Muscle of back (tissue), 3 donors: ENCODE measurements at regions not wholly inside any gene's neighbourhood (a gene's known extent, or its start where the extent isn't known, plus 50 kb on each side); places are given as distances from the start of the nearest gene placed in this dataset.
"Not testable (repeated sequence)": the region's sequence is repeated elsewhere in the genome, so short reads cannot be mapped to it uniquely, and the experiment has no call there.

Experiments
- DNase-seq, 3 donors: peaks; one replicate each; pipeline versions ENCODE4 v3.0.0 to v3.0.0-alpha.2; 2013

- DNase-seq, result no peak
Measured at GRCh38 chr4:123671636-123672404, 275.2 kb downstream of the SPRY1 start.

GRCh38 chr4:123672987-123673386 lies 276.4 kb downstream of the SPRY1 start:
- peak in 1 of 3 donors; percentile 30 for DNase-seq

- no peak for DNase-seq
Measured at GRCh38 chr4:123673971-123674370, 277.4 kb downstream of the SPRY1 start.

- peak; percentile 42 to 68 (median 46) for DNase-seq
Measured at GRCh38 chr4:123674762-123675465, 278.3 kb downstream of the SPRY1 start.

- peak; percentile 27 to 77 (median 58) for DNase-seq
Measured at GRCh38 chr4:123675567-123675966, 279.0 kb downstream of the SPRY1 start.

GRCh38 chr4:123676071-123676889 lies 279.7 kb downstream of the SPRY1 start:
- DNase-seq, result peak in 2 of 3 donors; percentile 54 to 73

DNA sequence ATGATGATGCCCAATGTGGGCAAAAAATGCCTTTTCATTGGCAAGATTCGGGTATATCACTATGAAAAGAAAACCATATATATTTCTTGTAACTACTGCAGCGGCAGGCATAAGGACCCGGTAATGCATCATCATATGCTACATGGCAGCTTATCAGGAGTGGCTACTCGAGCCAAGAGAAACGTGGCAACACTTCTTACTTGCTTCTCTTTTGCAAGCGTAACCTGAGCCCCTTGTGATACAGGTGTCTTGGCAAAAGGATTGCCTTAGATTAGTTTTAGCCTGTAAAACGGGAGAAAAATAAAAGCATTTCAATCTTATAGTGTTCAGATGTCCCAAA lies 280.3 kb downstream of the SPRY1 start:
- DNase-seq, result peak; percentile 45 to 73 (median 47)

DNA sequence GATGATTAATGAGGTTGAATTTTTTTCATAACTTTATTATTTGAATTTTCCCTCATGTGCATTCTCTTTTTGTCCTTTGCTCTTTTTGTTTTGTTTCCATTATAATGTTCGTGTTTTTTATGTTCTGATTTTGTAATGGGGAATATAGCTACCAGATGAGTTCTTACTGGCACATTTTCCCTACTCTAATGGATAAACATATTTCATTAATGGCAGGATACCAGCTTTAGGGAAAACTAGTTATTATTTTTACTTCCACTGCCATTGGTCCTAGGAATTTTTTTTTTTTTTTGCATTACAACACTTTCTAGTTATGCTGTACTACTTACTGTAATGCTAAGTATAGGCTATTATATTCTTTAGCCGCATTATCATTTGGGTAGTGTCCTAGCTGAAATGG lies 286.3 kb downstream of the SPRY1 start:
- peak in 1 of 3 donors; percentile 39 for DNase-seq

DNA sequence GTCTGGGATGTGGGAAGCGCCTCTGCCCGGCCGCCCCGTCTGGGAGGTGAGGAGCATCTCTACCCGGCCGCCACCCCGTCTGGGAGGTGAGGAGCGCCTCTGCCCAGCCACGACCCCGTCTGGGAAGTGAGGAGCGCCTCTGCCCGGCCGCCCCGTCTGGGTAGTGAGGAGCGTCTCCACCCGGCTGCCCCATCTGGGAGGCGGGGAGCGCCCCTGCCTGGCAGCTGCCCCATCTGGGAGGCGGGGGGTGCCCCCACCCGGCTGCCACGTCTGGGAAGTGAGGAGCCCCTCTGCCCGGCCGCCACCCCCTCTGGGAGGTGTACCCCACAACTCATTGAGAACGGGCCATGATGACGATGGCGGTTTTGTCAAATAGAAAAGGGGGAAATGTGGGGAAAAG lies 288.3 kb downstream of the SPRY1 start:
- DNase-seq, result not testable (repeated sequence)

- not testable (repeated sequence) for DNase-seq
Measured at GRCh38 chr4:123695531-123695930, 298.9 kb downstream of the SPRY1 start.

GRCh38 chr4:123696687-123697086 lies 300.1 kb downstream of the SPRY1 start:
- no peak for DNase-seq

GRCh38 chr4:123698556-123698955 lies 302.0 kb downstream of the SPRY1 start:
- DNase-seq, result peak in 1 of 3 donors; percentile 50

GRCh38 chr4:123699880-123700771 lies 303.5 kb downstream of the SPRY1 start:
- peak; percentile 68 to 91 (median 89) for DNase-seq

GRCh38 chr4:123701131-123701575 lies 304.6 kb downstream of the SPRY1 start:
- peak in 1 of 3 donors; percentile 54 for DNase-seq

GRCh38 chr4:123705419-123705818 lies 308.8 kb downstream of the SPRY1 start:
- DNase-seq, result no peak

- DNase-seq, result peak in 1 of 3 donors; percentile 27
Measured at GRCh38 chr4:123706973-123707372, 310.4 kb downstream of the SPRY1 start.

GRCh38 chr4:123708902-123709301 lies 312.3 kb downstream of the SPRY1 start:
- no peak for DNase-seq

DNA sequence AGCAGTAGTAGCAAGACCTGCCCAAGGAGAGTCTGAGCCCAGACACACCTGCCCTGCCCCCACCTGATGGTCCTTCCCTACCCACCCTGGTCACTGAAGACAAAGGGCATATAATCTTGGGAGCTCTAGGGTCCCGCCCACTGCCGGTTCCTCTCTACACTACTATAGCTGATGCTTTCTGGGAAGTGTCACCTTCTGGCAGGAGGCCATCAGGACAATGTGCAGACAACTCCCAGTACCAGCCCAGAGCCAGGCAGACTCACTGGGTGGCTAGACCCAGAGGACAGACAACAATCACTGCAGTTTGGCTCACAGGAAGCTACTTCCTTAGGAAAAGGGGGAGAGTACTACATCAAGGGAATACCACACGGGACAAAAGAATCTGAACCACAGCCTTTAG lies 312.7 kb downstream of the SPRY1 start:
- no peak for DNase-seq

DNA sequence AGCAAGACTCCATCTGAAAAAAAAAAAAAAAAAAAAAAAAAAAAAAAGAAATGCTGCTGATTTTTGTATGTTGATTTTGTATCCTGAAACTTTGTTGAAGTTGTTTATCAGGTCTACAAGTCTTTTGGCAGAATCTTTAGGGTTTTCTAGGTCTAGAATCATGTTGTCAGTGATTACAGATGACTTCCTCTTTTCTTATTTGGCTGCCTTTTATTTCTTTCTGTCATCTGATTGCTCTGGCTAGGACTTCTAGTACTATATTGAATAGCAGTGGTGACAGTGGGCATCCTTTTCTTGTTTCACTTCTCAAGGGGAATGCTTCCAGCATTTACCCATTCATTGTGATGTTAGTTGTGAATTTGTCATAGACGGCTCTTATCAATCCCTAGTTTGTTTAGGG lies 334.4 kb downstream of the SPRY1 start:
- DNase-seq, result no peak

GRCh38 chr4:123737156-123737555 lies 340.6 kb downstream of the SPRY1 start:
- no peak for DNase-seq

DNA sequence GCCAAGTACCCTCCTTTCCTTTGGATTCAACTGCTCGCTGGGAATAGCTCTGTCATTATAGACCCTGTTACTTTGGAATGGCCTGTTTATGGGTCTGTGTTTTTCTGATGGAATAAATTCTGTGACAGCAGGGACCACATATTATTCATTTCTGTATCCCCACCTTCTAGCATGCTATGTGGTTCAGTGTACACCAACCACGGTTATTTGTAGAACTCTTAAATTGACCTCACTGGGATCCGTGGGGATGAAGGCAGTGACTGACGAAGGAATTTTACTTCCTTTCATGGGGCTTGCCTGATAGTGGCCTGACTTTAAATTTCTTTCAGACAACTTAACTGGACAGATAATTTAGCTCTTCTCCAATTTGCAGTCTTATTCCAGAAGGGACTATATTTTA lies 343.2 kb downstream of the SPRY1 start:
- peak in 1 of 3 donors; percentile 23 for DNase-seq
